ENCODE measurements at regions not wholly inside any gene's neighbourhood (a gene's known extent, or its start where the extent isn't known, plus 50 kb on each side); places are given as distances from the start of the nearest gene placed in this dataset.

- H3K9ac ChIP-seq (ENCODE audit: insufficient read depth, low read length, poor library complexity, severe bottlenecking): no peak overlapping the region
- no peak overlapping the region for H3K4me2 ChIP-seq (replicated peaks; ENCODE audit: extremely low read depth, low read length, poor library complexity, severe bottlenecking)
- TF ChIP-seq CTCF (IDR thresholded peaks at IDR 0.05): no peak
- no peaks in the 10 kb centered on the region for H3K36me3 ChIP-seq (replicated peaks in 1 of 2; ENCODE audit: control insufficient read depth in 1 of 2, insufficient read depth in 2 of 2, low read length in 2 of 2)
- H3K27ac Mint-ChIP-seq: no peak overlapping the region
- peaks cover 1 to 6% (median 4%) of the 10 kb centered on the region in 3 donors for H3K27me3 Mint-ChIP-seq (ENCODE audit: low read depth in 3 of 3)
- 90% methylated on average over 3 of the region's 6 CpGs for WGBS (ENCODE audit: insufficient coverage)
- no peaks in the 10 kb centered on the region for H3K4me1 ChIP-seq (ENCODE audit: control insufficient read depth in 1 of 2, insufficient read depth in 2 of 2, low read length in 2 of 2)
- no peaks in the 10 kb centered on the region for H3K4me1 Mint-ChIP-seq
- no peaks in the 10 kb centered on the region for H4K20me1 ChIP-seq (ENCODE audit: insufficient read depth, low read length)
- no peaks in the 10 kb centered on the region for H3K9me3 ChIP-seq (replicated peaks in 1 of 2; ENCODE audit: control insufficient read depth in 1 of 2, insufficient read depth in 1 of 2, low read length in 2 of 2)
- no peaks in the 10 kb centered on the region for H3K36me3 Mint-ChIP-seq
- no peak overlapping the region for H3K27ac ChIP-seq (ENCODE audit: low read depth in 1 of 2, low read length in 2 of 2)
- no peak overlapping the region for H3K4me3 Mint-ChIP-seq
- peaks cover 0 to 3% (median 0%) of the 10 kb centered on the region in 7 donors for H3K9me3 Mint-ChIP-seq
- H3K79me2 ChIP-seq (ENCODE audit: insufficient read depth, low read length): no peaks in the 10 kb centered on the region
- DNase-seq: no peak
- no peaks in the 10 kb centered on the region for H3K27me3 ChIP-seq (ENCODE audit: control insufficient read depth in 2 of 2, insufficient read depth in 2 of 2, low read length in 2 of 2)
- H2AFZ ChIP-seq (ENCODE audit: insufficient read depth, low read depth, low read length, poor library complexity, severe bottlenecking): no peak overlapping the region
- intact Hi-C loops (cut with micrococcal nuclease): no loop called here
- H3K4me3 ChIP-seq (replicated peaks in 1 of 3; ENCODE audit: low read depth in 2 of 3, low read length in 3 of 3): no peak overlapping the region
Measured at GRCh38 chr14:101223127-101223526, 319.6 kb upstream of the RTL1 start.

- H3K36me3 Mint-ChIP-seq: no peaks in the 10 kb centered on the region
- H3K4me2 ChIP-seq (replicated peaks; ENCODE audit: extremely low read depth, low read length, poor library complexity, severe bottlenecking): no peak overlapping the region
- no peaks in the 10 kb centered on the region for H3K36me3 ChIP-seq (replicated peaks in 1 of 2; ENCODE audit: control insufficient read depth in 1 of 2, insufficient read depth in 2 of 2, low read length in 2 of 2)
- no peak overlapping the region for H3K27ac ChIP-seq (ENCODE audit: low read depth in 1 of 2, low read length in 2 of 2)
- no peak for DNase-seq
- intact Hi-C loops (cut with micrococcal nuclease): no loop called here
- H3K9me3 ChIP-seq (replicated peaks in 1 of 2; ENCODE audit: control insufficient read depth in 1 of 2, insufficient read depth in 1 of 2, low read length in 2 of 2): no peaks in the 10 kb centered on the region
- no peaks in the 10 kb centered on the region for H3K4me1 Mint-ChIP-seq
- no peaks in the 10 kb centered on the region for H3K27me3 ChIP-seq (ENCODE audit: control insufficient read depth in 2 of 2, insufficient read depth in 2 of 2, low read length in 2 of 2)
- H3K9me3 Mint-ChIP-seq: peaks cover 0 to 3% (median 0%) of the 10 kb centered on the region in 7 donors
- no peak overlapping the region for H3K27ac Mint-ChIP-seq
- H3K4me3 ChIP-seq (replicated peaks in 1 of 3; ENCODE audit: low read depth in 2 of 3, low read length in 3 of 3): no peak overlapping the region
- H3K9ac ChIP-seq (ENCODE audit: insufficient read depth, low read length, poor library complexity, severe bottlenecking): no peak overlapping the region
- no peak overlapping the region for H2AFZ ChIP-seq (ENCODE audit: insufficient read depth, low read depth, low read length, poor library complexity, severe bottlenecking)
- no peak overlapping the region for H3K4me3 Mint-ChIP-seq
- no peaks in the 10 kb centered on the region for H3K79me2 ChIP-seq (ENCODE audit: insufficient read depth, low read length)
- 90% methylated on average over 10 of the region's 10 CpGs for WGBS (ENCODE audit: insufficient coverage)
- TF ChIP-seq CTCF (IDR thresholded peaks at IDR 0.05): no peak
- no peaks in the 10 kb centered on the region for H4K20me1 ChIP-seq (ENCODE audit: insufficient read depth, low read length)
- H3K27me3 Mint-ChIP-seq (ENCODE audit: low read depth in 3 of 3): peaks cover 1 to 6% (median 4%) of the 10 kb centered on the region in 3 donors
- H3K4me1 ChIP-seq (ENCODE audit: control insufficient read depth in 1 of 2, insufficient read depth in 2 of 2, low read length in 2 of 2): no peaks in the 10 kb centered on the region
Measured at GRCh38 chr14:101223561-101224162, 320.1 kb upstream of the RTL1 start.

Measured in CD14-positive monocyte (primary cell).